NCI-H2227 treated with DMSO at 0.1 percent for 48 hours (cell line): ENCODE measurements at regions not wholly inside any gene's neighbourhood (a gene's known extent, or its start where the extent isn't known, plus 50 kb on each side); places are given as distances from the start of the nearest gene placed in this dataset.

Experiments used
- DNase-seq: peaks from one replicate; lab custom pipeline; 2025; lab: John Stamatoyannopoulos, UW

DNA sequence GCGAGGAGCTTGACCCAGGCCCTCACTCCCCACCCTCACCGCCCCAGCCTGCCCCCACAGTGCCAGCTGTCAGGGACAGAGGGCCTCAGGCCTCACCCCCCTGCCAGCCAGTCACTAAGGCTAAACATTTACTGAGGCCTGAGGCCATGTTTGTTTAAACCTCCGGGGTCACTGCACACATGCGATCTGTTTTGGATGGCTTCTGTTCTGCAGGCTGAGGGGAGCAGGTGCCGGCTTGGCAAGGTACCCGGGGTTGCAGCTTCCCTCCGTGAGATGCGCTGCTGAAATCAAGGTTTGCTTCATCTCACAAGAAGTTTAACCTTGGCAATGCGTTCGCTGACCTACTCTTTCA, 103.3 kb upstream of the BOD1 start:
- no peak for DNase-seq

DNA sequence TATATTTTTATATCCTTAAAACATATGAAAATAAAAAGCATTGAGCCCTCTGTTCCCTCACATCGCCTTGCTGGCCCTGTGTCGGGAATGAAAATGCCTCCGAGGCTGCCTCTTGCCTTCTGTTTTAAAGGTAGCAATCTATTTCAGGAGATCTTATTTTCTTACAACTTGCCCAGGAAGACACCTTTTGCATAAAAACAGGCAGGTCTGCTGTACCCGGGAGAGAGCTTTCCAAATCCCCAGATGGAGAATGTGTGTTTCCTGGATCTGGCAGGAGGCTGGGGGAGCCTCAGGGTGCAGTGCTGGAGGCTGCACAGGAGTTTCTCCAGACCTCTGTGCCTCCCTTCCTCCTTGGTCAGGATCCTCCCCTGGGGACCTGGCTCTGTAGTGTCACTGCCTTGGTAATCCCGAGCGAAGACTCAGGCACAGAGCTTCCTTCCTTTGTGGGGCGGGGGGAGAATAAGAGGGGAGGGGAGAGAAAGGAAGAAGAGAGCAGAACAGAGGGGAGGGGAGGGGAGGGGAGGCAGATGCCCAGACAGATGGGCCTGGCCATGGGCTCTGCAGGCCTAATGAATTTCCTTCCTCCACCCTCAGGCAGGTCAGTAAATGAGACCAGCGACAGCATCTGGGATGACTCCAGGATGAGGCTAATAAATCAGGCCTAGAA, 104.0 kb upstream of the BOD1 start:
- no peak for DNase-seq

DNA sequence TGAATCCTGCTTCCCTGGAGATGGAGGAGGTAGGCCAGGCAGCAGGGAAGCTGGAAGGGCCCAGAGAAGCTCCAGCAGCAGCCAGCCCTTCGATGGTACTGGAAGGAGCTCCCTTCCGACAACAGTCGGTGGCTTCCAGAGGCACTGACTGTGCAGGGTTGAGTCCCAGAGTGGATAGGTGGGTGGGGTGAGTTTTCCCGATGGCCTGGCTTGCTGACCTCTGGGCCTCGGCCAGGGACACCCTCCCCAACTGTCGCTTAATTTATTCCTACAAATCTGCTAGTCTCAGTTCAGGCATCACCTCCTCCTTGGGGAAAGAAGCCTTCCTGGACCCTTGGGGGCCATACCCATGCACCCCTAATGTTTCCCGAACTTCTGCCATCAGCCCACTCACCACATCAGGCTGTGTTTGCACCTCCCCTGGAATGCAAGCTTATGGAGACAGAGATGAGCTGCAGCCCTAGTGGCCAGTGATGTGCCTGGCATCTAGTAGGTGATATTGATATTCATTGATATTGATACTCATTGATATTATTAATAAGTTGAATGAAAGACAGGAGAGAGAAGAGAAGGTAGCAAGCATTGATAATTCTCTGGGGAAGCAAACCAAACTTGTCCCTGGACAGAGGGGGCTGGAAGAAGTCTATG, 104.6 kb upstream of the BOD1 start:
- no peak for DNase-seq

DNA sequence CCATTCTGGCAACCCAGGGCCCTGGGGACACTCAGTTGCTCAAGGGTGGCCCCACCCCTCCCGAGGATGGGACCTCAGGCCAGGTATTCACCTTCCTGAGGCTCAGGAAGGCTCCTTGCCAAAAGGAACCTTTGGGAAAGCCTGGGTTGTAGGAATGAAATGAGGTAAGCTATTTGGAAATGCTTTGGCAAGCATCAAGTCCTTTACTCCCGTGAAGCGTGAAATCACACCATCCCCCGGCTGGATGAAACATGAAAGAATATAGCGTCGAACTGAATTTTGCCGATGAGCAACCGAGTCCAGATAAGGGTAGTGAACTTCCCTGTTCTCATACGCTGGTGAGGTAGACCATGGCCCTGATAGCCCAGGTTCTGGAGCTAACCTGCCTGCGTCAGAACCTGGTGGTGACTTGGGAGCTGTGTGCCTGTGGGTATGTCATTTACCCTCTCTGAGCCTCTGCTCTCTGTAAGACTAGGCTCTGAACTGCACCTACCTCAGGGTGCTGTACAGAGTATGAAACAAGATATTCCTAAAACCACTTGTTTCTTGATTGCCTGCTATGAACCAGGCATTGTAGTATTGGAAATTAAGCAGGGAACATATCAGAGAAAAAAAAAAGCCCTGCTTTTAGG, 105.3 kb upstream of the BOD1 start:
- DNase-seq: no peak

DNA sequence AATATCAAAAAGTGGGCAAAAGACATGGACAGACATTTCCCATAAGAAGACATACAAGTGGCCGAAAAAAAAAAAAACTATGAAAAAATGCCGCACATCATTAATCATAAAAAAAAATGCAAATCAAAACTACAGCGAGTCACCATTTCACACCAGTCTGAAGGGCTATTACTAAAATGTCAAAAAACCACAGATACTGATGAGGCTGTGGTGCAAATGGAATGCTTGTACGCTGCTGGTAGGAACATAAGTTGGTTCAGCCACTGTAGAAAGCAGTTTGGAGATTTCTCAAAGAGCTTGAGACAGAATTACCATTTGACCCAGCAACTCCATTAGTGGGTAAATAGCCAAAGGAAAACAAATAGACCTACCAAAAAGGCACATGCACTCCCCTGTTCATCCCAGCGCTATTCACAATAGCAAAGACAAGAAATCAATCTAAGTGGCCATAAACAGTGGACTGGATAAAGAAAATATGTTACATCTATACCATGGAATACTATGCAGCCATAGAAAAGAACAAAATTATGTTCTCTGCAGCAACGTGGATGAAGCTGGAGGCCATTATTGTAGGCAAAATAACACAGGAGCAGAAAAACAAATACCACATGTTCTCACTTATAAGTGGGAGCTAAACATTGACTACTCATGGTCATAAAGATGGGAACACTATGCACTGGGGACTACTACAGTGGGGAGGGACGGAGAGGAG, 110.6 kb upstream of the BOD1 start:
- no peak for DNase-seq

DNA sequence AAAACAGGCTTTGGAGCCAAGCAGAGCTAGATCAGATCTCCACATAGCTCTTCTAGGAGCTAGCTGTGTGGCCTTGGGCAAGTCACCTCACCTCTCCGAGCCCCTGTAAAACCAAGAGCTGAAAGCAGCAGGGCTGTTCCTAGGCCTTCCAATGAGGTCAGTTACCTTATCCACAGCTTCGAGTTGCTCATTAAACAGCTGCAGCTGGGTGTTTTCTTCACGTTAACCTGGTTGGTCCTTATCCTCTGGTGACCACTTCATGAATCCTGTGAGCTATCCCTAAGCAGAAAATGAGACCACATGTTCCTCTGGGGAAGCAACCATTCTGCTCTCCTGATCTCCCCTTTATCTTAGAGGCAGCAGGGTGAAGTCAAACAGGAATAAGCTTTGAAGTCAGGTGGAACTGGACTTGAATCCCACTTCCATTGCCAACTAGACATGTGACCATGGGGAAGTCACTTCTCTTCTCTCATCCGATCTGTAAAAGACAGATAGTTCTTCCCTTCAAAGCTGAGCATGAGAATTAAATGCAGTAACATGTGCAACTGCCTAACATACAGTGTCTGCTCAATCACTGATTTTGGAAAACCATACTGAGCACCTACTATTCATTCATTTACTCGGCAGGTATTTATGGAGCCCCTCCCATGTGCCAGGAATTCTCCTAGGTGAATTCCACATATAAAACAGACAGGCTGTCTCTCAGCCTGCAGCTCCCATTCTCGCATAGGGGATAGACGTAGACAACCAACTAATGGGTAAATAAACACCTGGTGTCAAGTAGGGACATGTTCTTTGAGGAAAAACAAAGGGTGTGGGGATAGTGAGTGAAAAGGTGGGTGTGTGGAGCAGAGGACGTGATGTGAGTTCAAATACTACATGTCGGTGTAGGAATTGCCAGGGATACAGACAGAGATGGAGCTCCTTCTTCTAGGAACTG, 111.7 kb upstream of the BOD1 start:
- DNase-seq: no peak

DNA sequence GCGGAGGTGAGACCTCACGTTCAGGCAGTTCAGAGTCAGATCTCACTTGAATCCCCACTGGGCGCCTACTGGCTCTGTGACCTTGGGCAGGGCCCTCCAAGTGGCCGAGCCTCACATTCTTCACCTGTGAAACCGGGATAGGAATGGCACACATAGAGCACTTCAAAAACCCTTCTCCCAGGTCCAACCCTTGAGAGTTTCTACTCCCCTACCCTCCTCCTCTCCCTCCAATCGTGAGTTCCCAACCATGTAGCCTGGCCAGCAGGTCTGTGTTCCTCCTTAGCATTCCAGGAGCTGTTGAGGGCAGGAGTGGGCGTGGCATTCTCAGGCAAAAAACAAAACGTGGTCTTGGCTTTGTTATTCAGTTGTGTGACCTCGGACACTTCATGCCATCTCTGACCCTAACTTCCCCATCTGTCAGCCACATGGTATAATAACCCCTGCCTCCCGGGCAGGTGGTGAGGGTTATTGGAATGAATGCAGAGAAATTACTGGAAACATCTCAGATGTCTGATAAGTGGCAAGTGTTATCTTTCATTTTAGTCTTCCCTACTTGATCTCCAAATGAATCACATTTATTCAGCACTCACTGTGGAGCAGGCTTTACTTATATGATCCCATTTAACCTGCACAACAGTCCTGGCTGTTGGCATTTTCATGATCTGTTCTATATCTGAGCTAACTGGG, 112.8 kb upstream of the BOD1 start:
- DNase-seq: no peak

DNA sequence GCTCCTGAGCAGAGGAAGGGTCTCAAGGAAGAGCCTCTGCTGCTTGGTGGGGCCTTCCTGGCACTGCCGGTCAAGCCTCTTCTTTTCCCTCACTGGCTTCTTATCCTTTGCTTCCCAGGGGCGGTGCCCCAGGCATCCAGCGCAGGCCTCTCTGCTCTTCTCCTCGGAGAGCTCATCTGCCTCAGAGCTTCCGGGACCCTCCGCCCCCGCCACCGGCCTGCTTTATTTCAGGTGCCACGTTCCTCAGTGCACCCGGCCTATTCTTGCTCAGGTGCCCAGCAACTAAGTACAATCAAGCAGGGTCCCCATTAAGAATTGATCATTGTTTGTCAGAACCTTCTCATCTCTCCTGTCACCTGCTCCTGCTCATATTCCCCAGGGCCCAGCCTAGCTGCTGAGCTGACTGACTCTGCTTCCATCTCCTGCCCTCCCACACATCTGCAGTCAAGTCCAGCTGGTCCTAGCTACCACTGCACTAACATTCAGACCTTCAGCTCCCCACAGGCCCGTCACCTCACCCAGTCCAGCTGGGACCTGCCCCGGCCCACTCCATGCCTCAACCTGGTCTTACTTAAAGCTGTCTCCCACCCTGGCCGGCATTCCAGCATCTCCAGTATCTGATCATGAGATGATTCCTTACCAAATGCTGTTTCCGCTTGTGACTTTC, 114.3 kb upstream of the BOD1 start:
- no peak for DNase-seq

DNA sequence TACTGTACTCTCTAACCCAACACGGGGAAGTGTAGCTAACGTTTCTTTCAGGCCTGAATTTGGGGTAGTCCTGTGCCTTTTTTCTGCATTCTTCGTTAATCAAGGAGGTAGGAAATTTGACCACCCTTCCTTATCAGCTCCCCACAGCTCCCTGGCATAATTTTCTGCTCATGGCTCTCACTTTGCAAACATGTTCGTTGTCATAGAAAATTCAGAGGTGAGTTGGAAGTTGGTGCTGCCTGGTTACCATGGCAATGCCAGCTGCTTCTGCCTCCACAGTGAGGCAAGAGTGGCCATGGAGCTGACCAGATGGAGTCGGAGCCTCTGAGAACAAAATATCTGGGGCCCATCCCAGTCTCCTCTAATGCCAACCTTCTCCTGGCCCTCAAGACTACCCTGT, 116.6 kb upstream of the BOD1 start:
- DNase-seq: no peak

DNA sequence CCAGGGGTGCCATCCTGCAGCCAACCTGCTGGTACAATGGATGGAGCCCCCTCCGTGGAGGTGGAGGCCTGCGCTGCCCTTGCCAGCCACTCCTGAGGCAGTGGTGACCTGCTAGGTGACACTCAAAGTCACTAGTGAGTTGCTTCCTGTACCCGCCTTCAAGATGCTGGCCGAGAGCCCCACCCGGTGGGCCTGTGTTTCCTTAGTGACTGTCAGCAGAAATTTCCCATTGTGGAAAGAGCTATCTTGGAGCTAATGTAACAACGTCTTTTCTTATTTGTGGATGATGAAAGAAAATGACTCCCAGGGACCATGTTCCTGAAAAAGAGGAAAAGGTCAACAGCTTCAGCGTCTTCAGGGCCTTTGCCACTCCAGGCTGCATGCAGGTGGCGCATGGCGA, 117.0 kb upstream of the BOD1 start:
- DNase-seq: no peak

DNA sequence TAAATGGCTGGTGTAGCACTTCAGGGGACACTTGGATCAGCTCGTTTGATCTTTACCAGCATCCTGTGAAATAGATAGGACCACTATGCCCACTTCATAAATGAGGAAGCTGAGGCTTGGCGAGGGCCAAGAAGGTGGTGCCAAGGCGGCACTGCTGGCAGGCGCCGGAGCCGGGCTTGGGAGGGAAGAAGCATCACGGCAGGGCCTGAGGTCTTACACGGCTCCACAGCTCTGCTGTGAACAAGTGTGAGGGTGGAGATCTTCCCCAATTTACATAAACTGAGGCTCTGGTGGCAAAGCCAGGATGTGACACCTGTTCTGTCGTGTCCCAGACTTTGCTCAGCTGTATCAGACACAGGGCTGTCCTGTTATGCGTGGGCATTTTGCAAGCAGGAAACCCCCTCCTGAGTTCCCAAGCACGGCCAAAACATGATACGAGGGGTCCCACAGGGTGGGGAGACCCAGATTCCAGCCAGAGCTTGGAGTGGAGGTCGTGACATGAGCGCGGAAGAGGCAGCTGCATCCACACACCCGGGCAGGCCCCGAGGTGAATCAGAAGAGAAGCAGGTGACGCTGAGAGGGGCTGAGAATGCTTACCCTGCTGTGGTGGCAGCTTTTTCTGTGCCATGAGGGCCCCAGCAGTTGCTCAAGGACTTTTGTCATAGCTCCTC, 117.5 kb upstream of the BOD1 start:
- no peak for DNase-seq

DNA sequence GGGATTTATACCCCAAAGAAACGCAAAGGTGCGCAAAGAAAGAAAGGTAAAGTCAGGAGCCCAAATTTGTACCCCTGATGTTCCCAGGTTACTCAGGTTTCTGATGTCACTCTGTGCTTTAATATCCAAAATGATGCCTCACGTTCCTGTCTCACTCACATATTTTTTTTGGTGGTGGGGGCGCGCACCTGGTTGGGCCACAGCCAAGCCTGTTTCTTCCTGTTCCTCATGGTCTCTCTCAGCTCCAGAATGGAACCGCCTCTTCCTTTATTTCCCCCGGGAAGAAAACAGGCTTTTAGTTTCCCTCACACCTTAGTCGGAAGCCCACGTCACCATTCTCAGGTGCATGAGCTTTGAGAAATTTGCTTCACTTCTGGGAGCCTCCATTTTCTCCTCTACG, 118.3 kb upstream of the BOD1 start:
- no peak for DNase-seq

DNA sequence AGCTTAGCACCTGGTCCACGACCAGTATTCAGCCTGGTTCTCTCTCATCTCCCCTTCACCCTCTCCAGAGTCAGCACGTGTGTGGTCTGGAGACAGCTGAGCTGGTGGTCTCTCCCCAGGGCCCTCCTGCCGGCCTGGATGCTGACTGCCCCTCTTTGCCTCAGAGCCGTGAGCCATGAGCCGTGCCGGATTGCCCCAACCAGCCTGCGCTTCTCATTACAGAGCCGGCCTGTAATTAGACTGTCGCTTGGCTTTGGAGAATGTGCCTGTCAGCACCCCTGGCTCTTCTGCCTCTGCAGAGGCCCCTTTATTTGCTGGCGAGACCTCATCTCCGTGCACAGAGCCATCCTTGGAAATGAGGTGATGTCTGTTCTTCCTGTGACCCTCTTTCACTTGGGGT, 118.7 kb upstream of the BOD1 start:
- no peak for DNase-seq

DNA sequence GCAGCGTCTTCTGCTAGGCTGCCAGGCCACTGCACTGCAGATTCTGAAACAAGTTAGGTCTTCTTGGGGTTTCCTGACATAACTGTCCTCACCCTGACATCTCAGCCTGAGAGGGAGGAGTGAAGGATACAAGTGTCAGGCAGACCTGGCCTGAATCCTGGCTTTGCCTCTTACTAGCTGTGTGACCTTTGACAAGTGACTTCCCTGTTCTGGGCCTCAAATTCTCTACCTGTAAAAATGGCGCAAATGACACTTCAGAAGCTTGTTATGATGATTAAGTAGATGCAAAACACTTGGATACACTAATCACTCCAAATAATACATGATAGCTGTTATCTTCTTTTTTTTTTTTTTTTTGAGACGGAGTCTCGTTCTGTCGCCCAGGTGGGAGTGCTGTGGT, 119.2 kb upstream of the BOD1 start:
- DNase-seq: no peak

DNA sequence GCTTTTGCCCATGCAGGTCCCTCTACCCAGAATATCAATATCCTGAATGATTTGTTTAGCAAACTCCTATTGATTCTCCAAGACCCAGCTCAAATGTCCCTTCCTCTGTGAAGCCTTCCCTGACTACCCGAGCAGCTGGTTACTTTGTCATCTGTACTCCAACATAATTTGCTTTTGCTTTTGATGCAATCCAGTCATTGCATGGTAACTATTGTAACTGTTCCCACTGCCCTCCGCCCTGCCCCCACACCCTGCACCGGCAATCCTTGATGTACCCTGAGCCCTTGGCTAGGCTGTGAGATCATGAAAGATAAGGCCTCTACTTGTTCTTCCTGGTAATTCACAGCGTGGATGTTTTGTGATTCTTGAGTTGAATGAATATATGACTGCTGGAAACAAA, 119.9 kb upstream of the BOD1 start:
- DNase-seq: no peak

DNA sequence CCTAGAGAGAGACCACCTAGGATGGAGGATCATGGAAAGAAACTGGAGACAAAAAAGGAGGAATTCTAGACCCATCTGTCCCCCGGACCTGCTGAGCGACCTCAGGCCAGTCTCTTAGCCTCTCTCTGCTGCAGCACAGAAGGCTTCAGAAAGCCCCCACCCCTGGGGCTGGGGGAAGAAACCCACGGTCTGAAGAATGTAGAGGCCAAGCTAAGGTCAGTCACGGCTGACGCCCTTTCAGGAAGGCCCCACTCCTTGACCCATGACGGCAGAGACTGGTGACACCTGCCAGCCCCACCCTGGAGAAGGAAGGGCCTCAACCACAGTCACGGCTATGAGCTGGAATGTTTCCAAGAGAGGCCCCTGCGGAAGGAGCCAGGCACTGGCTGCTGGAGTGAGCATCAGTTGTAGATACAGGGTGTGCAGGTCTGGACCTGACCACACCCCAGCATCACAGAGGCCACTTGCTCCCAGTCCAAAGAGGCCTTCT, 120.5 kb upstream of the BOD1 start:
- DNase-seq: no peak

DNA sequence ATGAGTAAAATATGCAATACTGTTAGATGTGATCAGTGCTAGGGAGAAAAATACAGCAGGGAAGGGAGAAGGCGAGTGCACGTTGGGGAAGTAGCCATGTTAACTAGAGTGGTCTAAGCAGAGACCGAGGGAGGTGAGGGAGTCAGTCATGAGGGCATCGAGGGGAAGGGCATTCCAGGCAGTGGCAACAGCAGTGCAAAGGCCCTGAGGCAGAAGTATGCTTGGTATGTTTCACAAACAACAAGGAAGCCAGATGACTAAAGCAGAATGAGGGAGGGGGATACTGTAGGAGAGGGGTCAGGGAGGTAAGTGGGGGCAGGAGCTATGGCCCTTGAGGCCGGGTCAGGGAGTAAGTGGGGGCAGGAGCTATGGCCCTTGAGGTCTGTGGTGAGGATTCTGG, 123.3 kb upstream of the BOD1 start:
- no peak for DNase-seq

DNA sequence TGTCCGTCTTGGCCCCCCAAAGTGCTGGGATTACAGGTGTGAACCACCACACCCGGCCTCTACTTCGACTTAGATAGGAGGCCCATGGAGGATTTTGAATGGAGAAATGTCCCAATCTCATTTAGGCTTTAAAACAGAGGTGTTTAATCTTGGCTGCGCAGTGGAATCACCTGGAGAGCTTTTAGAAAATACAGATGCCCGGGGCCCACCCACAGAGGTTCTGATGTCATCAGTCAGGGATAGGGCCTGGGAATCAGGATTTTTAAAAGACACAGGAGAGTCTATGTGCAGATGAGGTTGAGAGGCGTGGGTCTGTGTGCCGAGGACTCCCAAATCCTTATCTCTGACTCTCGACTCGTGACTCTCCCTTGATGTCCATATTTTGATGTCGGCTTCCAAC, 124.0 kb upstream of the BOD1 start:
- no peak for DNase-seq

DNA sequence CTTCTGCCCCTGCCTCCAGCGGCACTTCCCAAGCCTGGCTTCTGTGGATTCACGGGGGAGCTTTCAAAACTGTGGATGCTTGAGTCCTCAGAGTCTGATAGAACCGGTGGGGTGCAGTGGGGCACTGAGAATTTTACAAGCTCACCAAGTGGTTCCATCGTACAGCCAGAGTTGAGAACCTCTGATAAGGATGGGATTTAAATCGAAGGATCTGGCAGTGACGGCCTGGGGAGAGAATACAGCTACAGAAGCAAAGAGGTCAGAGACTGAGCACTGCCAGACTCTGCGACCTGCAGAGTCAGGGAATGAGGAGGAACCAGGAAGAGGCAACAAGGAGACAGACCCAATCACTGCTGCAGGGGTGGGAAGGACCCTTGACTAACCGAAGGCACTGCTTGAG, 124.6 kb upstream of the BOD1 start:
- DNase-seq: no peak

DNA sequence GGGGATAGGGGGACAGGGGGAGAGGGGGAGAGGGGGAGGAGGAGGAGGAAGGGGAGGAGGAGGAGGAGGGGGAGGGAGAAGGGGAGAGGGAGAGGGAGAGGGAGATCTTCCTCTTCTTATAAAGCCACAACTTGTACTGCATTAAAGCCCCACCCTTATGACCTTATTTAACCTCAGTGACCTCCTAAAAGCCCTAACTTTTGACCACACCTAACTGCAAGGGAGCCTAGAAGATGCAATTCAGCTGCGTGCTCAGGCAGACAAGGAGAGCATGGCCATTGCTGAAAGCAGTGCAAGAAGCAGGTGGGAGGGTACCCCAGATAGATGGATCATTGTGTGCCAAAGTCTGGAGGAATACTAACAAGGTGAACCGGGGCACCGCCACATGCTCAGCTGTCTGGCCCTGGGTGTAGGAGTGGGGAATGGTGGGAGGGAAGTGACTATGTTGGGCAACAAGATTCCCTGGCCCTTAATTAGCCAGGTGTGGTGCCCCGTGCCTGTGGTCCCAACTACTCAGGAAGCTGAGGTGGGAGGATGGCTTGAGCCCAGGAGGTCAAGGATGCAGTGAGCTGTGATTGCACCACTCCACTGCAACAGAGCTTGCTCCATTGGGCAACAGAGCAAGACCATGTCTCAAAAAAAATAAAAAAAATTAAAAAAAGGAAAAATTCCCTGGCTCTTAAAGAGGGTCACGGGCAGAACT, 125.4 kb upstream of the BOD1 start:
- DNase-seq: no peak
